HUES6 (cell line): ENCODE measurements at regions not wholly inside any gene's neighbourhood (a gene's known extent, or its start where the extent isn't known, plus 50 kb on each side); places are given as distances from the start of the nearest gene placed in this dataset.

ENCODE experiments used
- H3K27ac ChIP-seq: 2 replicates; pipeline ENCODE4 v1.7.0; 2013; ENCODE audit warnings: low read depth, mild to moderate bottlenecking, low read length, inconsistent platforms
- H3K27me3 ChIP-seq: 2 replicates; pipeline ENCODE4 v1.6.1; 2013; ENCODE audit warnings: low read length; ENCODE audit not compliant: control insufficient read depth, insufficient read depth
- H3K36me3 ChIP-seq: 2 replicates; pipeline ENCODE4 v1.6.1; 2013; ENCODE audit warnings: low read length; ENCODE audit not compliant: control insufficient read depth, insufficient read depth
- H3K4me1 ChIP-seq: 2 replicates; pipeline ENCODE4 v1.6.1; 2013; ENCODE audit warnings: low read length; ENCODE audit not compliant: control insufficient read depth, insufficient read depth
- H3K4me3 ChIP-seq: 2 replicates; pipeline ENCODE4 v1.5.1; 2013; ENCODE audit warnings: low read depth, low read length
- H3K9ac ChIP-seq: one replicate; pipeline ENCODE4 v1.6.1; 2013; ENCODE audit warnings: mild to moderate bottlenecking, low read length
- H3K9me3 ChIP-seq: 2 replicates; pipeline ENCODE4 v1.6.1; 2013; ENCODE audit warnings: low read depth, low read length; ENCODE audit not compliant: control insufficient read depth, insufficient read depth

- Histone ChIP-seq H3K9me3 (no peaks in the 10 kb centered on the region), H3K4me3 (peak overlapping the region; percentile 55), H3K9ac (peak overlapping the region; percentile 23), H3K36me3 (no peaks in the 10 kb centered on the region), H3K27me3 (no peaks in the 10 kb centered on the region), H3K27ac (peak overlapping the region; percentile 76; the same call in 1 of the 2 replicates), H3K4me1 (peaks cover 27% of the 10 kb centered on the region)
Measured at GRCh38 chr9:6080154-6080716, 64.8 kb upstream of the RANBP6 start.

GRCh38 chr9:6079386-6079785 lies 64.0 kb upstream of the RANBP6 start:
- Histone ChIP-seq H3K27me3 (no peaks in the 10 kb centered on the region), H3K36me3 (no peaks in the 10 kb centered on the region), H3K27ac (peak overlapping the region; percentile 76), H3K9ac (peak overlapping the region; percentile 23), H3K4me3 (peak overlapping the region; percentile 31), H3K4me1 (peaks cover 27% of the 10 kb centered on the region), H3K9me3 (no peaks in the 10 kb centered on the region)

- H3K36me3 ChIP-seq: no peaks in the 10 kb centered on the region
- peaks cover 27% of the 10 kb centered on the region for H3K4me1 ChIP-seq
- H3K27me3 ChIP-seq: no peaks in the 10 kb centered on the region
- 0 out of 2 replicates have a peak overlapping the region, but pooled peaks have one; percentile 13 for H3K4me3 ChIP-seq
- H3K9ac ChIP-seq: peak overlapping the region; percentile 52
- peak overlapping the region; percentile 76 for H3K27ac ChIP-seq
- no peaks in the 10 kb centered on the region for H3K9me3 ChIP-seq
Measured at GRCh38 chr9:6078382-6079105, 63.1 kb upstream of the RANBP6 start.

- Histone ChIP-seq H3K9ac (no peak overlapping the region), H3K27ac (no peak overlapping the region), H3K27me3 (no peaks in the 10 kb centered on the region), H3K36me3 (no peaks in the 10 kb centered on the region), H3K4me1 (peaks cover 27% of the 10 kb centered on the region), H3K9me3 (no peaks in the 10 kb centered on the region), H3K4me3 (no peak overlapping the region)
Measured at GRCh38 chr9:6076851-6077250, 61.4 kb upstream of the RANBP6 start.

- Histone ChIP-seq H3K4me3 (no peak overlapping the region), H3K27ac (no peak overlapping the region), H3K27me3 (no peaks in the 10 kb centered on the region), H3K4me1 (peaks cover 7% of the 10 kb centered on the region), H3K9me3 (peaks cover 7% of the 10 kb centered on the region), H3K36me3 (no peaks in the 10 kb centered on the region), H3K9ac (no peak overlapping the region)
Measured at GRCh38 chr9:6073731-6074130, 58.3 kb upstream of the RANBP6 start.

- H3K4me1 ChIP-seq: no peaks in the 10 kb centered on the region
- peaks cover 7% of the 10 kb centered on the region for H3K9me3 ChIP-seq
- no peaks in the 10 kb centered on the region for H3K27me3 ChIP-seq
- H3K4me3 ChIP-seq: no peak overlapping the region
- H3K36me3 ChIP-seq: no peaks in the 10 kb centered on the region
- H3K27ac ChIP-seq: no peak overlapping the region
- no peak overlapping the region for H3K9ac ChIP-seq
Measured at GRCh38 chr9:6072865-6073264, 57.4 kb upstream of the RANBP6 start.

GRCh38 chr9:6072453-6072852 lies 57.0 kb upstream of the RANBP6 start:
- Histone ChIP-seq H3K36me3 (no peaks in the 10 kb centered on the region), H3K4me1 (no peaks in the 10 kb centered on the region), H3K27ac (no peak overlapping the region), H3K27me3 (no peaks in the 10 kb centered on the region), H3K4me3 (no peak overlapping the region), H3K9me3 (peaks cover 7% of the 10 kb centered on the region), H3K9ac (no peak overlapping the region)

- H3K36me3 ChIP-seq: no peaks in the 10 kb centered on the region
- H3K9ac ChIP-seq: no peak overlapping the region
- H3K9me3 ChIP-seq: peaks cover 10% of the 10 kb centered on the region
- no peak overlapping the region for H3K4me3 ChIP-seq
- no peak overlapping the region for H3K27ac ChIP-seq
- H3K27me3 ChIP-seq: no peaks in the 10 kb centered on the region
- no peaks in the 10 kb centered on the region for H3K4me1 ChIP-seq
Measured at GRCh38 chr9:6068983-6069382, 53.6 kb upstream of the RANBP6 start.

GRCh38 chr9:6067426-6067825 lies 52.0 kb upstream of the RANBP6 start:
- Histone ChIP-seq H3K27ac (no peak overlapping the region), H3K36me3 (no peaks in the 10 kb centered on the region), H3K9me3 (peaks cover 22% of the 10 kb centered on the region), H3K27me3 (no peaks in the 10 kb centered on the region), H3K4me3 (no peak overlapping the region), H3K9ac (no peak overlapping the region), H3K4me1 (no peaks in the 10 kb centered on the region)
